ENCODE measurements at regions not wholly inside any gene's neighbourhood (a gene's known extent, or its start where the extent isn't known, plus 50 kb on each side); places are given as distances from the start of the nearest gene placed in this dataset.

DNA sequence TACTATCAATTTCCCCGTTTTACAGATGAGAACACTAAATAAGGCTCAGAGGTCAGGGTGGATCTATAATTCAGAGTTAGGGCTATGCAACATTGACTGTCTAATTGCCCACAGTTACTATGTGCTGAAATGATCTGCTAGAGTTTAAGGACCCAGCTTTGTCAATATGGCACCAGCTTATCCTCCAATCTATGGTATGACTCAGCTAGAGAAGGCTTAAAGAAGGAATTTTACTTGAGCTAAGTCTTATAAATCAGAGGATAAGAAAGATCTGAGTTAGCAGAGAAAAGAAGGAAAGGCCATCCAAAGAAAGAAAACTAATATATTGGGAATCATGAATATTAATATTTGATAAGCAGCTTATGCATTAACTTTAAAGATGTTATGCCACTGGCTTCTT, 78.1 kb downstream of the ASB9 start:
- TF ChIP-seq, protein P1, sequence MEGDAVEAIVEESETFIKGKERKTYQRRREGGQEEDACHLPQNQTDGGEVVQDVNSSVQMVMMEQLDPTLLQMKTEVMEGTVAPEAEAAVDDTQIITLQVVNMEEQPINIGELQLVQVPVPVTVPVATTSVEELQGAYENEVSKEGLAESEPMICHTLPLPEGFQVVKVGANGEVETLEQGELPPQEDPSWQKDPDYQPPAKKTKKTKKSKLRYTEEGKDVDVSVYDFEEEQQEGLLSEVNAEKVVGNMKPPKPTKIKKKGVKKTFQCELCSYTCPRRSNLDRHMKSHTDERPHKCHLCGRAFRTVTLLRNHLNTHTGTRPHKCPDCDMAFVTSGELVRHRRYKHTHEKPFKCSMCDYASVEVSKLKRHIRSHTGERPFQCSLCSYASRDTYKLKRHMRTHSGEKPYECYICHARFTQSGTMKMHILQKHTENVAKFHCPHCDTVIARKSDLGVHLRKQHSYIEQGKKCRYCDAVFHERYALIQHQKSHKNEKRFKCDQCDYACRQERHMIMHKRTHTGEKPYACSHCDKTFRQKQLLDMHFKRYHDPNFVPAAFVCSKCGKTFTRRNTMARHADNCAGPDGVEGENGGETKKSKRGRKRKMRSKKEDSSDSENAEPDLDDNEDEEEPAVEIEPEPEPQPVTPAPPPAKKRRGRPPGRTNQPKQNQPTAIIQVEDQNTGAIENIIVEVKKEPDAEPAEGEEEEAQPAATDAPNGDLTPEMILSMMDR (IDR thresholded peaks at IDR 0.05; ENCODE audit: low read depth, low read length) = no peak
- DNase-seq (ENCODE audit: extremely low read depth, low read depth) = no peak

DNA sequence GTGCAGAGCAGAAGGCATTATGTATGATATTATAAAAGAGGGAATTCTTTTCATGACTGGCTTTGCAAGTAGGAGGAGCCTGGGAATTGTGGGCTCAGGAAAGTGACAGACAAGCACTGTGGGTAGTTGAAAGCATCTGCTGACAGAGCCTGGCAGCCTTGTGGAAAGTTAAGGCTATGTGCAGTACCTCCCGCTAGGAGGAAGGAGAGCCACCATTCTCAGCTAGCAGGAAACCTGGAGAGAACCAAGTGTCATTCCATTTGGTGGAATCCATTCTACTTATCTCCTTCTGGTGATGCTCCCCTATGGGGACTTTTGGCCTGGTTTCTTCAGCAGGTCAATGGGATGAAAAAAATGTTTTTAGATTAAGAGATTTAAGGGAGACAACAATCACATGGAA, 81.8 kb downstream of the ASB9 start:
- no peak for DNase-seq (ENCODE audit: extremely low read depth, low read depth)
- TF ChIP-seq, protein P1 (IDR thresholded peaks at IDR 0.05; ENCODE audit: low read depth, low read length) = no peak

DNA sequence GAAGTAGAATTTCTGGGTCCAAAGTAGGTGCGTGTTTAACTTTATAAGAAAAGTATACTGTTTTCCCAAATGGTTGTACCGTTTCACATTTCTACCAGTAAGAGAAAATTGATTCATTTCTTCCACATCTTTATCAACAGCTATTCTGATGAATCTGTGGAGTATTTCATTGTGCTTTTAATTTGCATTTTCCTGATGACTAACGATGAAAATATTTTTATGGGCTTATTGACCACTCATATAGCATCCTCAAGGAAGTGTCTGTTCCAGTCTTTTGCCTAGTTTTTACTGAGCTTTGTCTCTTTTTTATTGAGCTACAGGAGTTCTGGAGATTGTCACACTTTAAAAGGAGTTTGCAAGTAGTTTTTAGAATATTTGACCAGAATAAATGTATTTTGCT, 92.6 kb downstream of the ASB9 start:
- TF ChIP-seq, protein P1 (IDR thresholded peaks at IDR 0.05; ENCODE audit: low read depth, low read length) = no peak
- no peak for DNase-seq (ENCODE audit: extremely low read depth, low read depth)

DNA sequence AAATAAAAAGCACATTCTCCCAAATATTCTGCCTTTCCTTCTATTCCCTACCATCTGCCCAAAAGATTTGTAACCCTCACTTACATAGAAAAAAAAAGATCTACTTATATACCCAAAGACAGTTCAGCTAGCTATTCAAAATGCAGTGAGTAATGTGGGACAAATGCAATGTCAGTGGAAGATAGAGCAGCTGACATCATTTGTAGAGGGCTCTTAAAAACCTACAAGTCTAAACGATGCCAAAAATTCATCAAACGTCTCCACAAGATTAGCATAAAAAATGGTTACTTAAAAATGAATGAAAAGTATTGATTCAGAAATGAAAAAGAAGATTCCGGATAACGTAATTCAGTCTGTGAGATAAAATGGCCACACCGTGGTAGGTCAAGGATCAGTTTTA, 96.5 kb downstream of the ASB9 start:
- TF ChIP-seq, protein P1 (IDR thresholded peaks at IDR 0.05; ENCODE audit: low read depth, low read length) = no peak
- DNase-seq (ENCODE audit: extremely low read depth, low read depth) = no peak

DNA sequence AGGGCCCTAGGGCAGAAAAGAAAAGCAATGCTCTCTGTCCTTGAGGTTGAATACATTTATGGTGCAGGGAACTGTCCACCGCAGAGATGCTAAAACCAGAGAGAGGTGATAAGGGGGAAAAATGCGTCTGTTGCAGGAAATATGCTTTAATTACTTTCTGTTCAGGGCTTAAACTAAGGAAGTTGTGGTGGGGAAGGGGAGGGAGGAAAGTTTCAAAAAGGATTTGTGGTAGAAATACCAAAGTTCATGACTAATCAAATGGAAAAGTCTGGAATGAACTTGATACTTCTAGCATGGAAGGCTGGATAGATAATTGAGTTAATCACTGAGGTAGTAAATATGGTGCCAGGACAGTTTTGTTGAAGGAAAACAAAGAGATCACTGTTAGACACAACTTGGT, 99.0 kb downstream of the ASB9 start:
- TF ChIP-seq, protein P1 (IDR thresholded peaks at IDR 0.05; ENCODE audit: low read depth, low read length) = no peak
- DNase-seq (ENCODE audit: extremely low read depth, low read depth) = no peak

DNA sequence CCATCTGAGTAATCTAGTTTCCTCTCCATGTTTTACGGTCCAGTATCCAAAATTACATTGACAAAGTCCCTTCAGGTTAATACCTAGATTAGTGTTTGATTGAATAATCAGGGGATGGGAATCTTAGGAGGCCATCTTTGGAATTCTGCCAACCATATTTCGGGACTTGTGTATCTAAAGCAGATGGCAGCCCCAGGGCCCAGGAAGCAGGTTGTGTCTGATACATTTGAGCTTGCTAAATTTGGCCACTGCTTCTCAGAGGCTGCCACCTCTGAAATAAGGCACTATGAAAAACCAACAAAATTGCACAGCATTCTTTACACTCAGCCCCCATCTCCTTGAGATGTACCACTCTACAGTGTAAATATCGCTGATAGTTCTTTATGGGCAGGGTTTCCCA, 102.1 kb downstream of the ASB9 start:
- TF ChIP-seq, protein P1 (IDR thresholded peaks at IDR 0.05; ENCODE audit: low read depth, low read length) = no peak
- no peak for DNase-seq (ENCODE audit: extremely low read depth, low read depth)

DNA sequence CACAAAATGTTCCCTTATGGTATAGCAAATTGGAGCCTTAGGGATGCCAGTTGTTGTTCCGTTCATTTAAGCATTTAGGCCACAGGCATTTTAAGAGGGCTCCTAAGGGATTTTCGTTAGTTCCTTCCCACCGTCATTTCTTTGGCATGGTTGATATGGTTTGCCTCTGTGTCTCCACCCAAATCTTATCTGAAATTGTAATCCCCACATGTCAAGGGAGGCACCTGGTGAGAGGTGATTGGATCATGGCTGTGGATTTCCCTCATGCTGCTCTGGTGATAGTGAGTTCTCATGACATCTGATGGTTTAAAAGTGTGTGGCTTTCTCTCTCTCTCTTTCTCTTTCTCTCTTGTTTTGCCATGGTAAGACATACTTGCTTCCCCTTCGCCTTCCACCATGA, 104.1 kb downstream of the ASB9 start:
- no peak for DNase-seq (ENCODE audit: extremely low read depth, low read depth)
- TF ChIP-seq, protein P1 (IDR thresholded peaks at IDR 0.05; ENCODE audit: low read depth, low read length) = no peak

Data from AG09319 (cell line).